CD4-positive, alpha-beta T cell (primary cell): ENCODE measurements at regions not wholly inside any gene's neighbourhood (a gene's known extent, or its start where the extent isn't known, plus 50 kb on each side); places are given as distances from the start of the nearest gene placed in this dataset.

Source experiments
- ATAC-seq: fragments of 200-7000 bp; cut with Tn5 transposase; one replicate; pipeline ENCODE4 v1.10.0; 2022; ENCODE audit warnings: mild to moderate bottlenecking; ENCODE audit not compliant: poor library complexity
- CTCF ChIA-PET: fragments of 350-600 bp; sonication (Branson Sonifier 250); formaldehyde crosslinking; loops from one replicate; lab custom pipeline; 2021; ENCODE audit warnings: antibody characterized with exemption, inconsistent platforms; lab: Charles Lee
- POLR2A ChIA-PET: fragments of 350-600 bp; sonication (Branson Sonifier 250); formaldehyde crosslinking; loops from one replicate; lab custom pipeline; 2021; ENCODE audit warnings: antibody characterized with exemption, inconsistent platforms; lab: Charles Lee
- DNase-seq, 14 experiments: peaks; one replicate each; pipeline ENCODE4 v3.0.0-alpha.2; 2013 to 2020; ENCODE audit warnings: mixed read lengths in 2 of 14
- H3K27ac ChIP-seq, 2 donors: one replicate each; pipeline versions ENCODE4 v1.5.1 to v1.7.0; 2013; ENCODE audit warnings: low read length in 2 of 2, low read depth in 1 of 2, mild to moderate bottlenecking in 1 of 2
- H3K27me3 ChIP-seq, 2 experiments: 1 replicate in 1 of 2; 2 replicates in 1 of 2; pipeline versions ENCODE4 v1.6.1 to v1.7.0; 2013; ENCODE audit warnings: low read length in 2 of 2, control low read depth in 1 of 2, mild to moderate bottlenecking in 1 of 2, moderate library complexity in 1 of 2; ENCODE audit not compliant: insufficient read depth in 2 of 2, control insufficient read depth in 1 of 2
- H3K36me3 ChIP-seq: one replicate; pipeline ENCODE4 v1.6.1; 2013; ENCODE audit warnings: low read length, control low read depth; ENCODE audit not compliant: insufficient read depth
- H3K4me1 ChIP-seq: one replicate; pipeline ENCODE4 v1.6.1; 2013; ENCODE audit warnings: low read length, control low read depth; ENCODE audit not compliant: insufficient read depth
- H3K4me3 ChIP-seq: one replicate; pipeline ENCODE4 v1.5.1; 2013; ENCODE audit warnings: mild to moderate bottlenecking, low read length, moderate library complexity
- H3K9me3 ChIP-seq, 2 experiments: 1 replicate in 1 of 2; 2 replicates in 1 of 2; pipeline versions ENCODE4 v1.6.1 to v1.7.0; 2013; ENCODE audit warnings: low read length in 2 of 2, mild to moderate bottlenecking in 2 of 2, control low read depth in 1 of 2, moderate library complexity in 1 of 2; ENCODE audit not compliant: control insufficient read depth in 1 of 2, insufficient read depth in 1 of 2
- H3K27ac Mint-ChIP-seq: one replicate; pipeline ENCODE4 v1.8.0; 2020; ENCODE audit warnings: mixed read lengths
- H3K27me3 Mint-ChIP-seq: one replicate; pipeline ENCODE4 v1.8.0; 2021; ENCODE audit warnings: mixed read lengths
- H3K36me3 Mint-ChIP-seq: one replicate; pipeline ENCODE4 v1.8.0; 2021; ENCODE audit warnings: low read depth, mixed read lengths
- H3K4me1 Mint-ChIP-seq: one replicate; pipeline ENCODE4 v1.8.0; 2021; ENCODE audit warnings: low read depth, mixed read lengths
- H3K4me3 Mint-ChIP-seq: one replicate; pipeline ENCODE4 v1.8.0; 2020; ENCODE audit warnings: mild to moderate bottlenecking, mixed read lengths
- H3K9me3 Mint-ChIP-seq: one replicate; pipeline ENCODE4 v1.8.0; 2020; ENCODE audit warnings: mixed read lengths
- CTCF ChIP-seq: fragments of 200-600 bp; IDR thresholded peaks from one replicate; pipeline ENCODE4 v1.8.0; 2022; ENCODE audit warnings: antibody characterized with exemption, mild to moderate bottlenecking
- intact Hi-C, 2 experiments: fragments of 100-400 bp; cut with DNase I in 1 of 2; cut with micrococcal nuclease in 1 of 2; formaldehyde crosslinking; loops; one replicate each; pipeline versions ENCODE4 v1.15.1 to v1.9.0; 2023 to 2025; cut with DNase I, micrococcal nuclease

DNA sequence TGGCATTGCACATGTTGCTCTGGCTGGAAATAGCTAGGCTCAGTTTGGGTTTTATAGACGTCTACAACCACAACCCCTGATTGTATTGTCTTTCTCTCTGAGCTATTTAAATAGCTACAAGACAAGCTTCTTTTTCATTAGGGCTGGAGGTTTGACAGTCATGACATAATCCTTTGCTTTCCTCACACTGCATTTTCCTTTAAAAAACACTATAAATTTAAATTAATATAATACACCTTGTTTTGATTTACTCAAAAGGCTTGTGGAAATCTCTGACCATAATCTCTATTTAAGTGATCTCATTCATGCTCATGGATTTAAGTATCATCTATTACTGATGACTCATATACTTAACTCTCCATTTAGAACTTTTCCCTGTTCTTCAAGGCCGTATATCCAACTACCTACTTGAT, 50.4 kb upstream of the PTGFR start:
- ChIA-PET CTCF (no interaction called here), POLR2A (no interaction called here)
- no peaks in the 10 kb centered on the region for H3K27me3 ChIP-seq
- no peak for ATAC-seq
- no peaks in the 10 kb centered on the region for H3K9me3 Mint-ChIP-seq
- H3K27ac ChIP-seq: no peak overlapping the region
- DNase-seq: no peak
- intact Hi-C loops: no loop called here
- H3K4me1 ChIP-seq: no peaks in the 10 kb centered on the region
- H3K36me3 ChIP-seq: no peaks in the 10 kb centered on the region
- TF ChIP-seq CTCF: no peak
- H3K4me3 ChIP-seq: no peak overlapping the region
- H3K4me3 Mint-ChIP-seq: no peak overlapping the region
- H3K27ac Mint-ChIP-seq: no peak overlapping the region
- peaks cover 0 to 3% of the 10 kb centered on the region in 2 experiments for H3K9me3 ChIP-seq
- H3K4me1 Mint-ChIP-seq: no peaks in the 10 kb centered on the region
- H3K27me3 Mint-ChIP-seq: no peaks in the 10 kb centered on the region
- no peaks in the 10 kb centered on the region for H3K36me3 Mint-ChIP-seq
